GM12878 (cell line): ENCODE measurements at regions not wholly inside any gene's neighbourhood (a gene's known extent, or its start where the extent isn't known, plus 50 kb on each side); places are given as distances from the start of the nearest gene placed in this dataset.

Source experiments
- ATAC-seq: fragments of 200-7000 bp; cut with Tn5 transposase; 3 replicates; pipeline ENCODE4 v1.9.1; 2020; ENCODE audit warnings: mild to moderate bottlenecking, moderate library complexity
- BruUV-seq: library from RNA; stranded (reverse); fragments of 400-500 nt; replicated peaks from 2 replicates; lab custom pipeline; 2021; lab: Mats Ljungman, UMichigan
- CTCF ChIA-PET: fragments of 300-600 bp; sonication (Branson Sonifier 250); formaldehyde crosslinking; extraction: SDS; loops from one replicate; lab custom pipeline; 2021; ENCODE audit warnings: inconsistent platforms; lab: Yijun Ruan, JAX
- POLR2A ChIA-PET: fragments of 350-600 bp; formaldehyde crosslinking; extraction: SDS; loops from one replicate; lab custom pipeline; 2021; ENCODE audit warnings: inconsistent platforms; lab: Charles Lee
- RAD21 ChIA-PET: fragments of 300-600 bp; sonication (Branson Sonifier 250); formaldehyde crosslinking; loops from one replicate; lab custom pipeline; 2023; ENCODE audit warnings: antibody characterized with exemption; ENCODE audit not compliant: unreplicated experiment; lab: Charles Lee
- SMC1A ChIA-PET: fragments of 300-600 bp; sonication (Branson Sonifier 250); formaldehyde crosslinking; loops from one replicate; lab custom pipeline; 2023; ENCODE audit not compliant: unreplicated experiment, uncharacterized antibody; lab: Charles Lee
- DNase-seq: peaks from one replicate; pipeline ENCODE4 v3.0.0-alpha.2; 2011; ENCODE audit warnings: low read depth, low spot score
- FAIRE-seq: peaks from 3 replicates; lab custom pipeline; 2011; peaks lifted over from hg19 to GRCh38; lab: Jason Lieb, UNC
- H2AFZ ChIP-seq: 2 replicates; pipeline ENCODE4 v1.6.0; 2011; ENCODE audit warnings: low read depth, low read length, control low read depth; ENCODE audit not compliant: control insufficient read depth
- H3K27ac ChIP-seq: 2 replicates; pipeline ENCODE4 v1.5.1; 2011; ENCODE audit warnings: control low read depth; ENCODE audit not compliant: control insufficient read depth, insufficient read depth
- H3K27me3 ChIP-seq, 2 experiments: replicated peaks in 1 of 2; 2 replicates each; pipeline versions ENCODE4 v1.6.0 to v1.6.1; 2011; ENCODE audit warnings: low read length in 1 of 2; ENCODE audit not compliant: control insufficient read depth in 2 of 2, insufficient read depth in 2 of 2
- H3K36me3 ChIP-seq, 2 experiments: 2 replicates each; pipeline ENCODE4 v1.5.1; 2011; ENCODE audit warnings: low read length in 1 of 2; ENCODE audit not compliant: control insufficient read depth in 2 of 2, insufficient read depth in 2 of 2
- H3K4me1 ChIP-seq: 2 replicates; pipeline ENCODE4 v1.6.1; 2011; ENCODE audit warnings: mild to moderate bottlenecking, low read length, moderate library complexity, mixed read lengths; ENCODE audit not compliant: control insufficient read depth, insufficient read depth
- H3K4me2 ChIP-seq: 2 replicates; pipeline ENCODE4 v1.6.0; 2011; ENCODE audit warnings: control low read depth; ENCODE audit not compliant: control insufficient read depth, insufficient read depth
- H3K4me3 ChIP-seq: fragments of 200-600 bp; sonication (generic); 2 replicates; pipeline ENCODE4 v1.5.1; 2016
- H3K79me2 ChIP-seq: 2 replicates; pipeline ENCODE4 v1.6.0; 2011; ENCODE audit warnings: low read length; ENCODE audit not compliant: control insufficient read depth, insufficient read depth
- H3K9ac ChIP-seq: 2 replicates; pipeline ENCODE4 v1.8.0; 2011; ENCODE audit warnings: low read length, control low read depth, mixed read lengths; ENCODE audit not compliant: control insufficient read depth, insufficient read depth
- H3K9me3 ChIP-seq: replicated peaks from 3 replicates; pipeline ENCODE4 v1.5.1; 2011; ENCODE audit warnings: mild to moderate bottlenecking, low read length; ENCODE audit not compliant: control insufficient read depth, insufficient read depth
- H4K20me1 ChIP-seq: 2 replicates; pipeline ENCODE4 v1.6.0; 2011; ENCODE audit not compliant: control insufficient read depth, insufficient read depth
- ATF3 ChIP-seq: IDR thresholded peaks from 2 replicates; pipeline ENCODE4 v1.6.1; 2011; ENCODE audit warnings: low read depth, mild to moderate bottlenecking, low read length, moderate library complexity, borderline replicate concordance; ENCODE audit errors: extremely low read depth
- BACH1 ChIP-seq: fragments of 450-650 bp; IDR thresholded peaks from 2 replicates; pipeline ENCODE4 v1.6.1; 2017; ENCODE audit warnings: mild to moderate bottlenecking, borderline replicate concordance
- EGR1 ChIP-seq, 2 experiments: IDR thresholded peaks; 1 replicate in 1 of 2; 2 replicates in 1 of 2; pipeline ENCODE4 v1.6.1; 2011 to 2012; ENCODE audit warnings: low read depth in 2 of 2, low read length in 2 of 2, borderline replicate concordance in 1 of 2, mild to moderate bottlenecking in 1 of 2, moderate library complexity in 1 of 2
- ESRRA ChIP-seq: IDR thresholded peaks from 2 replicates; pipeline ENCODE4 v1.6.1; 2012; ENCODE audit warnings: mild to moderate bottlenecking, low read length, improper control_type of control experiment
- EZH2 ChIP-seq: IDR thresholded peaks from 2 replicates; pipeline ENCODE4 v1.6.1; 2012; ENCODE audit warnings: low read depth, mild to moderate bottlenecking, control low read depth, inconsistent platforms, low read length, borderline replicate concordance; ENCODE audit not compliant: control insufficient read depth
- LARP7 ChIP-seq: fragments of 450-650 bp; IDR thresholded peaks from 2 replicates; pipeline ENCODE4 v1.6.1; 2017; ENCODE audit warnings: mild to moderate bottlenecking
- NRF1 ChIP-seq: conservative IDR thresholded peaks from 2 replicates; pipeline ENCODE4 v1.6.1; 2011; ENCODE audit warnings: mild to moderate bottlenecking, low read depth, low read length, improper control_type of control experiment
- RAD51 ChIP-seq: fragments of 450-650 bp; IDR thresholded peaks from 2 replicates; pipeline ENCODE4 v1.6.1; 2016; ENCODE audit warnings: moderate library complexity, mild to moderate bottlenecking, inconsistent platforms
- ZNF274 ChIP-seq: IDR thresholded peaks from one replicate; pipeline ENCODE4 v1.8.0; 2011; ENCODE audit not compliant: insufficient read length, insufficient read depth
- WGBS: methylation state at CpG from one replicate; pipeline ENCODE4 v1.1.6; 2016; ENCODE audit warnings: low lambda C conversion rate; ENCODE audit not compliant: insufficient replicate concordance, insufficient coverage; ENCODE audit errors: missing lambda C conversion rate; 5-methylcytosine and 5-hydroxymethylcytosine counted together
- in situ Hi-C: fragments of 300-500 bp; cut with MboI; formaldehyde crosslinking; loops from 9 replicates; pipeline ENCODE4 v1.14.3; 2018; ENCODE audit warnings: mixed read lengths
- intact Hi-C: fragments of 100-400 bp; cut with micrococcal nuclease; formaldehyde crosslinking; loops from one replicate; pipeline ENCODE4 v1.14.2; 2022; ENCODE audit not compliant: unreplicated experiment

- no peak overlapping the region for H3K4me2 ChIP-seq
- WGBS = 59% methylated on average over 3 of the region's 3 CpGs
- no peak for ATAC-seq
- in situ Hi-C loops (no loop called here), intact Hi-C loops (no loop called here)
- H2AFZ ChIP-seq = no peak overlapping the region
- H3K27ac ChIP-seq = no peak overlapping the region
- H3K9ac ChIP-seq = no peak overlapping the region
- ChIA-PET SMC1A (interaction anchor here (0.9 to 1.0 kb wide), 2 partner anchors 11 to 186 kb away, joined by 3 read pairs; no protein-coding TSS in a partner anchor), POLR2A (no interaction called here), RAD21 (no interaction called here), CTCF (interaction anchor here (1.7 kb wide), 1 partner anchor 19 kb away, joined by 7 read pairs; no protein-coding TSS in a partner anchor)
- no peak for TF ChIP-seq ATF3
- no peak for TF ChIP-seq EGR1 (IDR thresholded peaks at IDR 0.05; ENCODE audit: borderline replicate concordance in 1 of 2, low read depth in 2 of 2, low read length in 2 of 2)
- TF ChIP-seq RAD51 = no peak
- no peak for TF ChIP-seq NRF1
- no peak for TF ChIP-seq EZH2
- TF ChIP-seq ZNF274 = no peak
- TF ChIP-seq BACH1 = no peak
- TF ChIP-seq ESRRA = no peak
- TF ChIP-seq LARP7 = no peak
- DNase-seq = no peak
- no peaks in the 10 kb centered on the region for H3K27me3 ChIP-seq
- no peak for FAIRE-seq
- no peaks in the 10 kb centered on the region for H3K79me2 ChIP-seq
- H3K9me3 ChIP-seq = no peaks in the 10 kb centered on the region
- no peaks in the 10 kb centered on the region for H3K4me1 ChIP-seq
- H3K4me3 ChIP-seq = no peak overlapping the region
- H3K36me3 ChIP-seq = no peaks in the 10 kb centered on the region
- BruUV-seq = no TSS peak
- H4K20me1 ChIP-seq = no peaks in the 10 kb centered on the region
Observed at GRCh38 chr2:176435729-176436128, 166.5 kb downstream of the MTX2 start.
